Transverse colon (tissue), 3 donors: ENCODE measurements at regions not wholly inside any gene's neighbourhood (a gene's known extent, or its start where the extent isn't known, plus 50 kb on each side); places are given as distances from the start of the nearest gene placed in this dataset.

Source experiments
- CTCF ChIP-seq, 5 experiments: fragments of 200-600 bp in 3 of 5; fragments of 450-650 bp in 2 of 5; sonication (generic) in 3 of 5; IDR thresholded peaks; 1 replicate in 2 of 5; 2 replicates in 3 of 5; pipeline ENCODE4 v1.5.1; 2016 to 2017; ENCODE audit warnings: antibody characterized with exemption in 5 of 5, inconsistent platforms in 3 of 5, mild to moderate bottlenecking in 2 of 5, moderate library complexity in 1 of 5
- EP300 ChIP-seq: sonication (generic); formaldehyde crosslinking; IDR thresholded peaks from one replicate; pipeline ENCODE4 v1.6.1; 2017; ENCODE audit warnings: antibody characterized with exemption, low read depth

GRCh38 chr2:126228531-126228930 is 427.4 kb upstream of the GYPC start:
- no peak for TF ChIP-seq EP300
- TF ChIP-seq CTCF (IDR thresholded peaks at IDR 0.05), result no peak
